GM19372 (cell line): ENCODE measurements at regions not wholly inside any gene's neighbourhood (a gene's known extent, or its start where the extent isn't known, plus 50 kb on each side); places are given as distances from the start of the nearest gene placed in this dataset.

Source experiments
- ATAC-seq: cut with Tn5 transposase; IDR thresholded peaks from one replicate; pipeline ENCODE4 v1.9.1; 2021; ENCODE audit warnings: mild to moderate bottlenecking, low read depth, moderate library complexity; ENCODE audit not compliant: unreplicated experiment

DNA sequence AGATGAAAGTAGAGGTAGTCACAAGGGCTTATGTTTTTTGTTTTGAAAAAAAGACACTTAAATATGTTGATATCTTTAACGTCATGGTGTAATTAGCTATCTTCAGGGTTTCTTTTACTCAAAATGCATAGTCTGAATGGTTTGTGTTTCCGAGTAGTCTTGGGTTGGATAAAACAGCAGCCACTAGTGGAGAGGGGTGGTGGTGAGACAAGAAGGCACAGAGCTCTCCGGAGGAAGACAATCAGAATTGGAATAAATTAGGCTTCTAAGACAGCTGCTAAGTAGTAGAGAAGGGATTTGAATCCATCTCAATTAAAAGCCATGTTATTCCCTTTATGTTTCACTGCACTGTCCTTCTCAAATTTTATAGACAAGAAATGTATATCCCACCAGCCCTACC lies 240.4 kb upstream of the VEGFC start:
- ATAC-seq, result no peak

DNA sequence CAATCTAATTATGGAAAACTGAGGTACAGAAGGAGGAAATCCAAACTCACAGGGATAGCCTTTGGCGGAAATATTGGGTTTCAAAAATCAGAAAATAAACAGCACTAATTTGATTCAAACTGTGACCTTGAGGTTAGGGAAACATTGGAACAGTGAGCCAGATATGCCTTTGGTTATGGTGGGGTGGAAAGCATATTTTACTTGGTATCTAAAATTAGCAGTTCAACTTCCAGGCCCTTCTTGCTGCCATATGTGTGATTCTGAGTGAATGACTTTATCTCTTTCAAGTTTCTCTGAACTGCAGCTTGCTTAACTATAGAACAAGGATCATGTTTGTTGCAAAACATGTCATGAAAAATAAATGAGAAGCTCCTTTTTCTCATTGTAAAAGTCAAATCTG lies 240.9 kb upstream of the VEGFC start:
- no peak for ATAC-seq

DNA sequence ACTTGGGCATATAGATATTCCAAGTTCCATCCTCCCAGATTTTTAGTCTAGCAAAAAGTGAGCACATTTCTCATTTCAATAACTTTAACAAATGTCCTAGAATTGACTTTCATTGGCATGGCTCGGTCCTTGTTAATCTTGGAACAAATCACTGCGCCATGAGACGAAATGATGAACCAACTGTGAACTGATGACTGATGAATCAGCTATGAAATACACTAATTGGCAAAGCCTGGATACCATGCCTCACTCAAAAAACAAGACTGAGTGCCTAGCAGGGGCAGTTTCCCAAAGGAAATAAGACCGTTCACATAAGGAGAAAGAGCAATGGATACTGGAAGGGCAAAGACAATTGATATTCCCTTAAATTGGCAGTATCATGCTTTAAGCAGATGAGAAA lies 248.6 kb upstream of the VEGFC start:
- ATAC-seq, result no peak

DNA sequence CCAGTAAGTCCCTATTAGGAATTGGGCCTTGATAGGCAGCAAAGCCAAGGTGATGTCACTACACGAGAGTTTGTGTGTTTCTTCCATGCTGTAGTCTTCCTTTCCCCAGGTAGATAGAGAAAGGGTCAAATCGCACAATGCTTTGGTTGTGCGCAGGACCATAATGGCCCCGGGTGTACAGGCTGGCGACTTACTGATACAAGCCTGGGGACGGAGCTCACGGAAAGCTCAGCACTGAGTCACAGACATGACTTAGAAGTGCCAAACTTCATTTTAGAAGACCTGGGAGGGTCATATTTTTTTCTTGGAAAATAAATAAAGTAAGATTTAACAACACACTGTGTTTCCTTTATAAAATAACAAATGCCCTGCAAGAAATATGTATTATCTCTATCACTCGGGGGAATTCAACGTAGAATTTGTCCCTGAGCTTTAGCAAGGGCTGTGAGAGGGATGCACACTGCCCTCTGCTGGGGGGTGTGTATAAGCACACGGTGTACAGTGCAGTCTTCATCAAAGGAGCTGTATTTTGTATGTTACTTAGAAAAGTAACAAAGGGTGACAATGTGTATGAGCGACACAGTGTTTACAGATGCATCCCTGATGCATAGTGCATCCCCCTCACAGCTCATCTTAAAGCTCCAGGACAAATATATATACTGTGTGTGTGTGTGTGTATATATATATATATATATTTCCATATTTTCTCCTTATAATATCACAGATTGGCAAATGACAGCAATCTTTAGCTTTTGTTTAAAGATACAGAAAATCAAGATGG lies 254.5 kb upstream of the VEGFC start:
- ATAC-seq, result peak; percentile 85

DNA sequence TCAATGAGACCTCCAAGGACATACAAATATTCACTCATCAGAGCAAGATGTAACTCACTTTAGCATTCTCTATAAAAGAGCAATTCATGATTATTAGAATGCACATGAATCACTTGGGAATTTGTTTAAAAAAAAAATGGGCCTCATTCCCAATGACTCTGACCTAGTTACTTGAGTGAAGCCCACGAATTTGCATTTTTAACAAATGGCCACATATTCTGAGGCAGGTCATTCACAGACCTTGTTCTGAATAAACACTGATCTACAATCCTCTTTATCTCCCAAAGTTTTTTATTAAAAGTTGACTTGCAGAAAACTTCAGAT lies 255.1 kb upstream of the VEGFC start:
- ATAC-seq, result no peak

DNA sequence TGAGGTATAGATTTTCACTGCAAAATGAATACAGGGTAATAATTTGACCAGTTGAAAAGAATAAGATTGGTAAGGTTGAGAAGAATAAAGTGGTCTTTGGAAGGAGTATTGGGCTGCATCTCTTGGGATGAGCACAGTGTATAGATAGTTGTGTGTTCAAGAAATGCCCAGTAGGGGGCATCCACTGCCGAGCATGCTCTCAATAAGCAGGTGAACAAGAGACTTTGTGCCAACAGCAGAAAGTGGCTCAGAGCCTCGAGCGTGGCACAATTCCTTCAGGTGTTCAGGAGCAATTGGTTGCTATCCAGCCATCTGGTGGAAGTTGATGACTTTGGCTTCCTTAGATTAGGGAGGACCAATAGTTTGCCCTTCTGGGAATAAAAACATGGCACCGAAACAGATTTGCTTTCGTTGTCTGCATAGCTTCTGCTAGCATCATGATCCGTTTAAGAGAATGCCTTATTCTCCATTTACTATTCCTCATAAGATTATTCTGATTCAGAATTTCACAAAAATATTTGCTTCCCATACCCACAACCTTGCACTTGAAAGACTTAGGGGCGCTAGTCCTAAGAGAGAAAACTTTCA lies 258.1 kb upstream of the NEIL3 start:
- peak; percentile 77 for ATAC-seq

DNA sequence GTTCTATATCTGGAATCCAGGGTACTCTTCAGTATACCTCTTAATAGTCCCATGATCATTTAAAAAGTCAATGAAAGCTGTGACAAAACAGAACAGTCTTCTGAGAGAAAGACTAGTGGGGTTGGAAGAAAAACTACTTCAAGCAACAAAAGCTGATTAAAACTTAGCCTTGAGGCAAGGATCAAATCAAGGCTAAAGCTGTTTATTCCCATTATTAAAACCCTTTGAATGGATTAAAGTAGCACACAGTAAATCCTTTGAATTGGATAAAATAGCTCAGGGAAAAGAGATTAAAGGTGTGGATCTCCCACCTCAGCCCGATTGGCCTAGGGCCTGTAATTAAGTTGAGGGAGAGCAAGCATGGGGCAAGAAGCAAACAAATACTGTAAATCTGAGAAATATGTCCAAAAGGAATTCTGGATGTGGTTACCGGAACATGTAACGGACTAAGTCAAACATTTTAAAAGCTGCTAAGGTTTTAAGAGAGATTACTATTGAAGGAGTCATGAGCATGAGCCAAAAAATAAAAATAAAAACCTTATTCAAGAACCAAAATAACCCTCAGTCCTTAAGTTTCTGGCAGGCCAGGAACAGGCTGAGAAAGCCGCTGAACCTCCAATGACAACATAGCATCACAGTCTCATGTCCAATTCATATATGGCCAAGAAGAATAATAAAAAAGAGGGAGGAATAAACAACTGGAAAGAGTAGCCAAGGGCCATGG lies 257.3 kb upstream of the NEIL3 start:
- no peak for ATAC-seq

DNA sequence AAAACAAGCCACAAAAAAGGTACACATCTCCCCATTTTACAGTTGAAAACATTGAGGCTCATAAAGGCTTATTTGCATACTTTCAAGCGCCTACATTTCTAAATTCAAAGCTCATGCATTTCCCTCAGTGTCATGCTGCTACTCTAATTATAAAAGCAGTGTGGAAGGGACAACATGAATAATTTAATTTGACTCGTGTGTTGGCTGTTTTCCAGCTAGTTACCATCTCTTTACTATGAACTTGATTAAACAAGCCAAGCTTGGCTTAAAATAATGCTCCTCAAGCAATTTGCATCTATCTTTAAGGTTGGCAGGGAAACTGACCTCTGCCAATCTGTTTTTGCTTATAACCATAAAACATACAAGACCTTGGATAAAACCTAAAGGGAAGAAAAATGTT lies 252.5 kb upstream of the NEIL3 start:
- no peak for ATAC-seq

DNA sequence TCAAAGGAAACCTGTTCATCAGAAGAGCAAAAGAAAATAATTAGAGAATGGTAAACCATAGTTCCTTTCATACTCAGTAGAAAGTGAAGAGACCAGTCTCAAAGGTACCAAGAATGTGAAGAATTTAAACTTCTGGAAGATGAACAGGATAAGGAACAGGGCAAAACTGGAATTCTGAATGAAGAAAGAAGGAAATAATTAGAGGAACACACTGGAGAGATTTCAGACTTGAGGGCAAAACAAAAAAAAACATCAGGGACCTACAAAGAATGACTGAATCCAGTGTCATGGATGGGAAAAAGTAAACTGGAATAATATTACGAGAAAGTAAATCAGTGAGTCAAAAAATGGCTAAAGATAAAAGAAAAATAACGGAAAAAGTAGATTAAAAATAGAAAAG lies 245.6 kb upstream of the NEIL3 start:
- ATAC-seq, result no peak

DNA sequence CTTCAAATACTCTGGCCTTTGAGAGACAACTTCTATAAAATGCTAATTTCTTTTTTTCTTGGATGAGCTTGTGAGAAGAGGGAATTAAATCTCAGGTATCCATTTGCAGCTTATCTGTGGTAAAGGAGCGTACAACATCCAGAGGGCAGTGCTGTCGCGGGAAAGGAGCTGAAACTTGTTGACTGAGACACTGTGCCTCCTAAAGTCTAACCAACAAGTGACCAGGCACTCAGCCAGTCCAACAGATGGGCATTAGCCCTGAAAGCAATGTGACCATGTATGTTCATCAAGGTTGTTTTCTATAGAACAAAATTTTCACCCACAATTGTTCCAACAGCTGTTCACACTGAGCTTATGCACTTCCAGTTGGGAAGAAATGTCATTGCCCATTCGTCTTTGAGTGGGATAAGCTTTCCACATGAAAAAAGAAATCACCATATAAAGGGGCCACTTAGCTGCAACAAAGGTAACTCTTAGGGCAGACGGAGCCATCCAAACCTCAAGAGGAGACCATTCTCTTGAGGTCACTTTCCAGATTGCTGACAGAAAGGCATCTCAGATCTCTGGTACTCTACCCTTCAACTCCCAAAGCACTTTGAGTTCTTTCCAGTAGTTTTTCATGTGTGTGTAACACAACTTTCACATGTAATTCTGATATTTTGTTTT lies 244.8 kb upstream of the NEIL3 start:
- no peak for ATAC-seq

DNA sequence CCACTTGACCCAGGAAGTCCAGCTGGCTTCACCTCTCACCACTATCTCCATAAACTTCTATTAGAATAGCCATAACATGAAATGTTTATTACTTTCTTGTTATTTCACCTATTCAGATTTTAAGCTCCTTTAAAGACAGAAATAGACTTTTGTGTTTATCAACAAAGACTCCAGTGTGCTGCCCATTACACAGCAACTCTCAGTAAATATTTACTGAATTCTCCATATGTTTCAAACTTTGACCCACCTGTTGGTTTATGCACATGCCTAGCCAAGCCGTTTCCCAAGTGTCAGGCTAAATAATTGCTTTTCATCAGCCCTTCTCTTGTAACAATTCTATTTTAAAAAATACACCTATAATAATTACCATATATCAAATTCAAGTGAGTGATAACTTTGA lies 242.9 kb upstream of the NEIL3 start:
- ATAC-seq, result no peak

DNA sequence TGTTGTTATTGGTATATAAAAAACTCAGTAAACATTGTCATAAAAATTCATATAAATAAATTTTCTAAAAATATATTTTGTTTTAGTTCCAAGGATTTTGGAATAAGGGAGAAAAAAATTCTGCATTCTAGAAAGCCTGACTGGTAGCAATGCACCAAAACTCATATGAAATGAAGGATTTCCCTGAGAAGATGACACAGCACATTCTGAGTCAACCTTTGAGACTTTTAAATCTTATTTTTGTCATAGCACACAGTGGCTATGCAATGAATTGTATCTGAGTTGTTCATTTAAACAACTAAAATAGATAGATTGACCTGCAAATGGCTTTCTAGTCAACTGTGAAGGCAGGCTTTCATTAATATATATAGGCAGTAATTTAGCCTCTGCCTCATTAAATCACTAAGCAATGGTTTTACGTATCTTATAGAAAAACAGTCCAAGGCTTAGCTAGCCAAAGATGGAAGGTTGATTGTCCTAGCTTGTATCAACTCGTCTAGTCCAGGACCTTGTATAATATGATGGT lies 239.1 kb upstream of the NEIL3 start:
- ATAC-seq, result no peak

DNA sequence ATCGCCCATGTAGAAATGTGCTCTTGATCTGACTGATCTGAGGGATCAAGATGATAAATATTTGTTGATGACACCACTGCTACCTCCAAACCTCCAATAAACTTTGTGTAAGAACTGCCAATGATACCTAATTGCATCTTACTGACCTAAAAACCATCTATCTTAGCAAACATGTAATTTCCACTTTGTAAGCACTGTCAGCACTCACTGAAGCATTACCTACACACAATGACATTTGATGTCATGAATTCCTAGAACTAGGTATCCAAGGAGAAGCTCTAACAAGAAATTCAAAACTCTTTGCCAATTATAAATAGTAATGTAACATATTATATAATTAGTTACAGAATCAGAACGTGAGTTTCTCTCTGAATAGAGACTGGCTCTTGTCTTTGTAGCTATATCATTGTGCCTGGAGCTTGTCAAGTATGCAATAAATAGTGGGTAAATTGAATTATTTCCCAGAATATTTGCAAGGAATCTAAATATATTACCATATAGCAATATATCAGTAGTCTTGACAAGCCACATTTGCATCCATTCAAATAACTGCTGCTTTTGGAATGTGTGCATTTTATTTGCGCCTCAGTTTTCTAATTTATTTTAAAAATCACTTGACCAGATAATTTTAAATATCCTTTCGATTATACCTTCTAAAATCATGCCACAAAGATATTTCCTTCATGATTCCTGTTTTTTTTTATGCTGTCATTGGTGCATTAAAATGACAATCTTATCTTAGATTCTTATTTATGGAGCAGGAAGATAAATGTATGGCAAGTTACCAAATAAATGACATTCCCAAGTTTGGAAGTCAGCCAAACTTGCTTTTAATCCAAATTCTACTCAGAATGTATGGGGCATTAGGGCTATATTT lies 232.3 kb upstream of the NEIL3 start:
- no peak for ATAC-seq

DNA sequence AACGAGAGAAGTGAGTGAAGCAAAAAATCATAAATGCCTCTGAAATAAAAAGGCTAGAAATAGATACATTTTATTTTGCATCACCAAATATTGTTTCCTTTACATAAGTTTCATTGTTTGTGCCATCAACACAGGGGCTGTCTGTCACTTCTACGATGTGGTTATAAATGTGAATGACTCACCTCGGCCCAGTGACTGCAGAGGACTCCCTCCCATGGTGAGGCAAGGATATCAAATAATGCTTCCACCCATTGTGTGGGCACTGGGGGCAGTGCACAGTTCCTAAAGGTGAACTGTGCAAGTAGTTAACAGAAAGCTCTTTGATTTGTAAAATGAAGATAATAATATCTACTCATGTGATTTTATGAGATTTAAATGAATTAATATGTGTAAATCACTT lies 230.3 kb upstream of the NEIL3 start:
- ATAC-seq, result no peak

DNA sequence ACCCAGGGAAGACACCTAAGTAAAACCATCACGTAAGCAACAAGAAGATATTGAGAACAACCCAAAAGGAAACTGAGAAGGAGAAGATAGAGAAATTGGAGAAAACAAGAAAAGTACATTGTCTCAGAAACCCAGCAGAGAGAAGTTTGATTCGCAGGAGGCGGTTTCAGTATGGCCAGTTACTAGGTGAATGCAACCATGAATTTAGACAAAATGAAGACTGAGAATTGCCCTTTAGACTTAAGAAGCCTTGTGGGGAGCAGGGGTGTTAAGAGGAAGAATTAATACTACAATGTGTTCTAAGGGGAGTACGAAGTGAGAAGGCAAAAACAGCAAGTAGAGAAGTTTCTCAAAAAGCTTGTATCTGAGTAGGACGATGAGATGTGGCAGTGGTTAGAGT lies 229.3 kb upstream of the NEIL3 start:
- no peak for ATAC-seq

DNA sequence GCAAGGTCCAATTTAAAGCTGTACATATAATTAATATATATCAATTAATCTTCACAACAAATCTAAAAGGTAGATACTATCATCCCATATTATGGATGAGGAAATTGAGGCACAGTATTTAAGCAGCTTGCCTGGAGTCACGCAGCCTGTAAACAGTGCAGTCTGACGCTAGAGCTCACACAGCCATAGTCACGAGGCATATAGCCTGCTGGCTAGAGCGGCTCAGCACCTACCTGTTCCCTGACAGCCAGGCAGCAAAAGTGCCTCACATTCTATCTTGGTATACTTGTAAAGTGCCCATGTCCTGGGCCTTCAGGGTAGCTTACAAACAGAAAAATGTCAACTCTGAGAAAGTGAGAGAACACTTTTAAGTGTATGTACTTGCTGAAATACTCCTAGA lies 222.6 kb upstream of the NEIL3 start:
- ATAC-seq, result no peak

DNA sequence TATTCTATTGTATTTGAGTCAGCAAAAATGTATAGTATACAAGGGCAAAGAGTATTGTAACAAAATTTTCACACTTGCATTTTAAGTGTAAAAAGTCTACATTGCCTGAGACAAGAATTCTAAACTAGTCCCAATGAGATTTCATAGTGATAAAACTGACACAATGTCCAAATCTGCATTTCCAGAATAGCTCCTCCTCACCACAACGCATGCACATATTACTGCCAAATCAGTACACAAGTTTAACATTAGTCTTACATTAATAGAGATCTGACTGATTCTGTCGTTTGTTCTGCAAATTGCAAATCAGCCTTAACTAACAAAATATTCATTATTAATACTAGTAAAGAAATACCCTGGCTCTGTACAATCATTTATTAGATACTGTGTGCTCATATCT lies 222.2 kb upstream of the NEIL3 start:
- ATAC-seq, result no peak

DNA sequence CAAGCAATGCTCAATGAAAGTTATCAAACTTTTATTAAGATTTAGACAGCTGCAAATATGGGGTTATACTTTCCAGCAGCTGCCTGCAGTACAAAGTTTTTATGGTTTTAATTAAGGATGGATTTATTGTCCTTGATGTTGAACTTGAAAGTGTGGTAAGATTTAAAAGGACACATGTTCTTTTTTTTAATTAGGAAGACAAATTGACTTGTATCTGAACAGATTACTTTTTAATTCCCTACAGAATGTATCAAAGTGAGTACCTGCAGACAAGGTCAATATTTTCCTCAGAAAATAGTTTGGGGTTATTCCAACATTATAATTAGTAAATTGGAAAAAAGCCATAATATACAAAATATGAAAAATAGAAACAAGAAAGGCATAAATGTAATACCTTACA lies 218.2 kb upstream of the NEIL3 start:
- ATAC-seq, result no peak

DNA sequence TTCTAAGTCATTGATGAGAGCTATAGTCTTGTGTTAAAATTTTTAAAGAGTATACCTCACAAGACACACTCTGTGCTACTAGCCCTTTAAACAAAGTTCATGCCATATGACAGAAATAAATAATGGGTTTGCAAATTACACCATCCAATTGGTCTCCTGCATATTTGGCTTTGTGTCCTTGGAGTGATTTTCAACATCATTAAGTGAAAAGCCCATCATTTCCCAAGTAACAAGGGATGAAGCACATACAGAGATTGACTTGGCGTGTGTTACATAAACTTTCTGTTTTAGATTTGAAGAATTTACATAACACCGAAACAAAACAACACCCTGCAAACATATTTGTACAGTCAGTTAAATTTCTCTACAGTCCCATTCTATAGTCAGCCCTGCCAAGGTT lies 216.9 kb upstream of the NEIL3 start:
- no peak for ATAC-seq

DNA sequence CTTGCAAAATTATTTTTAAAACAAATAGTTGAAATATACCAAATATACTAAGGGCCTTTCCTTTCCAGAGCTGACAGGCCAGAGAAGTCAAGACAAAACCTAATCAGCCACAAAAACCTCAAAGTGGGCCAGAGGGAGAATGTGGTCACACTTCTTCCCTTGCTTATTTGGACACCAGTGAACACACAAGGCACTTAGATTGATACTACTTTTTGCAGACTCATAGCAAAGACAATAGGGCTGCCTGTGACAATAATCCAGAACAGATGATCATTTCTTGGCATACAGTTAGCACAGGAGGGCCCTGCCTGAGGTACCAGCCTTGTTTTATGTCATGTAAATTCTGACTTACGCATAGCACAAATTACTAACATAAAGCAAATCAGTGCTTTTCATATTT lies 215.7 kb upstream of the NEIL3 start:
- ATAC-seq, result no peak
